ENCODE measurements at regions not wholly inside any gene's neighbourhood (a gene's known extent, or its start where the extent isn't known, plus 50 kb on each side); places are given as distances from the start of the nearest gene placed in this dataset.
"Not testable (repeated sequence)": the region's sequence is repeated elsewhere in the genome, so short reads cannot be mapped to it uniquely, and the experiment has no call there.

GRCh38 chr1:227474072-227474471 is 89.3 kb upstream of the ZNF678 start:
- not testable (repeated sequence) for TF ChIP-seq CTCF (IDR thresholded peaks at IDR 0.05; ENCODE audit: low read depth, low read length); EZH2phosphoT487 (IDR thresholded peaks at IDR 0.05; ENCODE audit: low read depth)
